NOMO-1 treated with DMSO at 0.1 percent for 48 hours (cell line): ENCODE measurements at regions not wholly inside any gene's neighbourhood (a gene's known extent, or its start where the extent isn't known, plus 50 kb on each side); places are given as distances from the start of the nearest gene placed in this dataset.
"Not testable (repeated sequence)": the region's sequence is repeated elsewhere in the genome, so short reads cannot be mapped to it uniquely, and the experiment has no call there.

ENCODE experiments used
- DNase-seq: peaks from one replicate; lab custom pipeline; 2025; ENCODE audit not compliant: unreplicated experiment; lab: John Stamatoyannopoulos, UW

DNA sequence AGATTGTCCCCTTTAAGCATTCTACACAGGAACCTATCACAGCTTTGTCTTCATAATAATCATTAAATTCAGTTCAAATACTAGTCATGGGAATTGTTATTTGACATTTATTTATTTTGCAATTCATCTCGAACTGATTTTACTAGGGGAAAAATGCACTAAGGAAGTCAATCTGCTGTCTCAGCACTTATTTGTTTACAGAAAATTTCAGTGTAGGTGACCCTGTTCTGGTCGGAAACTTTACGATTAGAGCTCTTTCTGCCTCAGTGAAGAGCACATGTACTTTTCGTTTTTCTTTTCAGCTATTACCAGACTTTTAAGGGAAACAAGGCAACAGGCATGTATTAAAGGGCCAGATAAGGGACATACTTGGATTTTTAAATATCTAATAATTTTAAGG is 1405.7 kb upstream of the ZEB2 start:
- DNase-seq, result no peak

DNA sequence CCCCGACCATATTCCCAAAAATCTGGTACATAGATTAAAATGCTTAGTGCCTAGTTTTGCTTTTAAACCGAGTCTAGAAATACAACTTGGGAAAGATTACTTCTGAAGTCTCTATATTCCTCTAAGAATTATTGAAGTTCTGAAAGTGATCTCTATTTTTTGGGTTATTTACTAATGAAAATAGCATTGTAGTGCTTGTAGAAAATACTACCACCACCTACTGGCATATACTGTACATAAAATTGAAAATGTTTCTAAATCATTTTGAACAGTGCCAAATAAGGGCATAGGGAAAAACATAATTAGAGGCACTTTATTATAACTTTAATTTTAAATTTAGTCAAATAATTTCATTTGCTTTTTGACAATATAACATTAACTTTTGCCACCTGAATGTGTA is 1399.6 kb upstream of the ZEB2 start:
- DNase-seq, result no peak

DNA sequence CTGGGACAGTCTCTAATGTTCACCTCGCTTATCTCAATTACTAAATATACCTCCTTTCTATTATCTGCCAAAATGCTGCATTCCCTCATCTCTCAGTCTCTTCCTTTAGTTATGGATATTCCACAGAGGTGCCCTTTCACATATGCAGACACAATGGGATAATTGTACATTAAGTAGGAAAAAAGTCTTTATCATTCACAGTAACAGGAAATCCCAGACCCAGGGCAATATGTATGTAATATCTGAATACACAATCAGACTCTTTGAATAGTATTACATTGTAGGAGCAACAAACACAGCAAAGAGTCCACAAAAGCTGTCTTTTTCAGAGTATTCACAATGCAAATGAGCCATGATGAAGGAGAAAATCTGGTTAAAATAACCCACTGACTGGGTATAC is 1399.0 kb upstream of the ZEB2 start:
- DNase-seq, result no peak

DNA sequence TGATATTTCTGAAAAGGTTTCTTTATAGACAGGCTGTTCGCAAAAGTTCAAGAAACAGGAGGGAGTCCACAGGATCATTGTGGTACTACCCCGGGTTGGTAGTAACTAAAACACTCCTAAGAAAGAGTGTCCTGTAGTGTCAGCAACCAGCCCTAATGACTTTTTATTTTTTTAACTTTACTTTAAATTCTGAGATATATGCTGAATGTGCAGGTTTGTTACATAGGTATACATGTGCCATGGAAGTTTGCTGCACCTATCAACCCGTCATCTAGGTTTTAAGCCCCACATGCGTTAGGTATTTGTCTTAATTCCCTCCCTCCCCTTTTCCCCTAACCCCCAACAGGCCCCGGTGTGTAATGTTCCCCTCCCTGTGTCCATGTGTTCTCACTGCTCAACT is 1396.9 kb upstream of the ZEB2 start:
- no peak for DNase-seq

DNA sequence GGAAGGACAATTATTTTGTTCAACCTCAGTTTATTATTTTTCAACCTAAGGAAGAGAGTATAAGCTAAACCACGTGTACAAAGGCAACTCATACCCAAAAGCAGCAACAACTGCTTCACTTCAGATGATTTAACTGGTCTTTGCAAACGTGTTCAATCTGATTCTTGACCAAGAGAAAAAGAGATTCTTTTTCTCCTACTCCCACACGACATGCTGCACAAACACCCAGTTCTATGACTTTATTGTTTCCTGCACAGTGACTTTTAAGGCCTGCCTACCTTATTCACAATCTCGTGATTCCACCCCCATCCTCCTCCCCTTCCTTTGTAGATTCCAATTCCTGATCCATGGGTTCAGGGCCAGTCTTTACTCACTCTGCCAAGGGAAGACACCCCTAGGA is 1394.8 kb upstream of the ZEB2 start:
- DNase-seq, result no peak

DNA sequence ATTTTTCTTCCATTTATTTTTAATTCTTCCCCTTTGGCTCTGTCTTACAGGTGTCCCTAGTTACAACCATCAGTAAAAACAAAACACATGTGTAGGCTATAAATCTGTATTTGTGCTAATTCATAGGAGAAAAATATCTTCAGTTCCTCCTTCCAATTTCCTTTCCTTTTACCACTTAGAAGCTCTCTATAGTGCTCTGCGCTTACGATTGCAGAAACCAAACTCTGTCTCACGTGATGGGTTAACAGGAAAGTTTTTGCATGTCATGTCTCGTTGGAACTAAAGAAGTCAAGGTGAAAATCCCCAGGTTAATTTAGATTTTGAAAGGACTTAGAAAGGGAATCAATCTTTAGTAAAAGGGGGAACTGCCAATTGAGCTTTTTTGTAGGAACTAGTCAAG is 1390.5 kb upstream of the ZEB2 start:
- DNase-seq, result peak; percentile 20

DNA sequence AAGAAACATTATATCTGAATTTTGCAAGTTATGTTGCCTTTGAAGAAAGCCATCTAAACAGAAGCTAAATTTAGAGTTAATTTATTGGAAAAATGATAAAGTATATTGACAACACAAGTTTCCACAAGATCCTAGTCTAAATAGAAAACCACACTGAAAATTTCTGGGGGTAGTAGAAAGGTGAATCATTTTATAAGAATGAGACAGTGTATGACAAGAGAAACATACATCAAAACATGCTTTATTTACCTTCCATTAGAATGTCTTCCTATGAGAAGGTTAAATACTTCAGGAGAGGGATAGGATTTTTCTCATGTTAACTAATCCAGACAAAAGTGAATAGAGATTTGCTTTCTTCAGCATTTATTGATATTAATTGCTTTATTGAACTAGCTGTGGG is 1389.8 kb upstream of the ZEB2 start:
- no peak for DNase-seq

DNA sequence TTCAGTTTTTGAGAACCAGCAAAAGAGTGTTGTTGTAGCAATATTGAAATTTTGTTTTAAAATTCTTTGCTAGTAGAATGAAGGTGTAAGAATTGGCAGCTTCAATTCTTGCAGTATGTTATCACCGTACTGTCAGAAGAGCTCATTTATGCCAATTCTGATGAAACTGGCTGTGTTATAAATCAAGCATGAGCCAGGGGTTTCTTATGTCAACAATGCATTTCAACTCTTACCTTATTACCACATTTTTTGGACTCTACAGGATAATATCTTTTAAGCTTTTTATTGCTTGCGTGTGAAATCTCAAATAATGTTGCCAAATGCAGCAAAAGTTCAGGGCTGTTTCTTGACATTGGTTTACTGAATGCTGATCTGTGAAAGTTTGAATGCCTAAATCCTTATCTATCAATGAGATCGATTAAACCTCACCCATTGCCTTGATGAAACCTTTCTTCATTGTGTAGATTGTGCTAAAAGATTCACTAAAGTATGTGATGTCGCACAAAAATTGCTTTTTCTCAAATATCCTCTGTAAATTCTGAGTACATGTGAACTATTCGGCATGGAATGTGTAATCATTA is 1389.3 kb upstream of the ZEB2 start:
- no peak for DNase-seq

DNA sequence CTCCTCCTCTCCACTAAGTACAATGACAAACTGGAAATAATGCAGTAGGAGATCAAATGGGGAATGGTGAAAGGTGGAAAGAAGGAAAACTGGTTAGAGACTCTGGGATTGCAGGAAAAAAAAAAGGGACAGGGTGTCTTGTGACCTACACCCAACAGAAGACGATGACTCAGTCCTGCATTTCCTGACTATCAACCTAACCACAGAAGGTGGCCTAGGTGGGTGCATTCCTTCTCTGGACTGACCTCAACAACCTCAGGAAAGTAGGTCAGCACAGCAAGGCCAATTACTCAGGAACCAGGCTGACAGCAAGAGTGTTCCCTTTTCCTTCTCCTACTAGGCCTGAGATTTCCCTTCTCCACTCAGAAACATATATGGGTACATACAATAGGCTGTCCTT is 1386.4 kb upstream of the ZEB2 start:
- no peak for DNase-seq

DNA sequence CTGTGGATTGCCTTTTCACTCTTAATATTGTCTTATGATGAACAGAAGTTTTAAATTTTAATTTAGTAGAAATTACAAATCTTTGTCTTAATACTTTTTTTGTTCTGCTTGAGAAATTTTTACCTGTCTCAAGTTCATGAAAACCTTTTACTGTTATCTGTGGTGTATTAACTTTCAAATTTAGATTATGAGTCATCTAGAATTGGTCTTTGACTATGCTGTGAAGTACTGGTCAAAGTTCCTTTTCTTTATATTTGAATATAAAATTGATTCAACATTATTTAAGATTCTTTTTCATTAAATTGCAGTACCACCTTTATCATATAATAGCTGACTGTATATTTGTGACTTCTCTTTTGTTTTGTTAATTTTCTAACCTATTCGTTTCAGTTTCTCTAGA is 1385.5 kb upstream of the ZEB2 start:
- DNase-seq, result no peak

DNA sequence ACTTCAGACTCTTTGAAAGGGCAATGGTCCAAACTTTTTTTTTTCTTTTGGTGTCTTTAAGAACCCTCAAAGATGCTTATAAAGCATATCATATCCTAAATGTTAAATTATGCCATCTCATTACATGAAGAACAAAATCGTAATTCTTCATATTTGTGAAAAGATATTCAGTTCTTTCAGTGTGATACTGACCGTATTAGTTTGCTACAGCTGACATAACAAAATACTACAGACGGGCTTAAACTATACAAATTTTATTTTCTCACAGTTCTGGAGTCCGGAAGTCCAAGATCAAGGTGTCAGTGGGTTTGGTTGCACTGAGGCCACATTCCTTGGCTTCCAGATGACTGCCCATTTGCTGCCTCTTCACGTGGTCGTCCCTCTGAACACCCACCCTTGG is 1377.2 kb upstream of the ZEB2 start:
- no peak for DNase-seq

DNA sequence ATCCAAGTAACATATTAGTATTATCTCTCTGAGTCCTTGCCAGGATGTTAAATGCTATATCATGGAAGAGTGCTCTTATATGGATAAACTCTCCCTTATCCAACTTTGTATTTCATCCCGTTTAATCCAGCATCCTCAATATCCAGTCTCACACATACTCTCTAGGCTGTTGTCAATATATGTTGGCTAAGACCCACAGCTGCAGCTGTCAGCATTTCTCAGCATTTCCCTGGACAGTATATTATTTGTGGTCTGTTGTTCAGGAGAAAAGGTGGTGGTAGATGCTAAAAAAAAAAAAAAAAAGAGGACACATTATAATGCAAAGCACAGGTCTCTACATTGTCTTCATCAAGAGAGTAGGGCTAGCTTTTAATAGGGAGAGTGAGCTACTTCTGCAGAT is 1368.0 kb upstream of the ZEB2 start:
- DNase-seq, result no peak

DNA sequence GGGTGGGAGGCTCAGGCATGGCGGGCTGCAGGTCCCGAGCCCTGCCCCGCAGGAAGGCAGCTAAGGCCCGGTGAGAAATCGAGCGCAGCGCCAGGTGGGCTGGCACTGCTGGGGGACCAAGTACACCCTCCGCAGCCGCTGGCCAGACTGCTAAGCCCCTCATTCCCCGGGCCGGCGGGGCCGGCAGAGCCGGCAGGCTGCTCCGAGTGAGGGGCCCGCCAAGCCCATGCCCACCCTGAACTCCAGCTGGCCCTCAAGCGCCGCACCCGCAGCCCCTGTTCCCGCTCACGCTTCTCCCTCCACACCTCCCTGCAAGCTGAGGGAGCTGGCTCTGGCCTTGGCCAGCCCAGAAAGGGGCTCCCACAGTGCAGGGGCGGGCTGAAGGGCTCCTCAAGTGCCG is 1361.1 kb upstream of the ZEB2 start:
- not testable (repeated sequence) for DNase-seq

DNA sequence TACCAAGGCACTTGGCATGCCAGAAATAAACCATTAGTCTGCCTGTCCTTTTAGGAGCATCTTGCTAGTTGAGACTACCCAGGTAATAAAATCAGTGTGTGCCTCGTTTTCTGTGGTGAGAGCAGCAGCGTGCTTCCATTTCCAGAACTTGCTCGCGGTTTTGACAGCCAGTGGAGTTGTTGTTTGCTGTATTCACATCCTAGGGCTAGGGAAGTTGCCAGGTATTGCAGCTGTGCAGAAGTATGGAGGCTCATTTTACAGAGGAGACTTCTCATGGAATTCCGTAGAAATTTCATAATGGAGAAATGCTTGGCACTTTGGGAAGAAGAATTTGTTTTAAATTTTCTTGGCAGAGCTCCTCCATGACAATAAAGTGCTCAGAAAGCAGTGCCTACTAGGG is 1355.1 kb upstream of the ZEB2 start:
- DNase-seq, result no peak

DNA sequence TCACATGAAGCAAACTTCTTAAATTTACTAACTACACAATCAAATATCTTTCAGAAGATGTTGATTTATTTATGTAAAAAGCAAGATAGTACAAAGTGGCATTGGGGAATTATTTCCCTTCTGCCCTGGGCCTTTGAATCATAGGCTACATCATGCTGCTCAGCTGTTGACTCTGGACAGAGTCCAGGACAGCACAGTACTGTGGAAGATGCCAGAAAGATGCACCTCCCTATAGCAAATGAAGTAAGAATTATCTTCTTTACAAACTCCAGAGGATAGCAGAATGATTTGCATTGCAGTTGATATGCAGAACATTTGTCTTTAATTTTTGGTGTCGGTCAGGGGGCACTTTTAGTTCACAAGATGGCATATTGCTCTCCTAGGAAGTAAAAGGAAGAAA is 1354.5 kb upstream of the ZEB2 start:
- DNase-seq, result no peak

DNA sequence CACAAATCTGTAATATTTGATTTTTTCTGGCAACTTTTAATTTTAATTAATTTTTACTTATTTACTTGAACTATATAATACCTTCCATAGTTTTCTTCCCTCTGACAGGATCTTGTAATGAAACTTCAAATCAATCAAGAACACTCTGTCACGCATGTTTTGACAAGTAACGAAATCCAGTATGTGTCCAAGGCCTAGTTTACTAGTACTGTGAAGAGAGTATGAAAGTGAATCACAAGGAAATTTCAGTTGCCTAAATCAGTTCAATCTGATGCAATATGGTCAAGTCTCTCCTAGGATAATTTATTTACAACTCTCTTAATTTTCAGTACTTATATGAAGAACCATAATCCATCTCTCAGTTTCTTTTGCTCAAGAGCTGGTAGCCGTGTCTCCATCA is 1344.6 kb upstream of the ZEB2 start:
- DNase-seq, result no peak

DNA sequence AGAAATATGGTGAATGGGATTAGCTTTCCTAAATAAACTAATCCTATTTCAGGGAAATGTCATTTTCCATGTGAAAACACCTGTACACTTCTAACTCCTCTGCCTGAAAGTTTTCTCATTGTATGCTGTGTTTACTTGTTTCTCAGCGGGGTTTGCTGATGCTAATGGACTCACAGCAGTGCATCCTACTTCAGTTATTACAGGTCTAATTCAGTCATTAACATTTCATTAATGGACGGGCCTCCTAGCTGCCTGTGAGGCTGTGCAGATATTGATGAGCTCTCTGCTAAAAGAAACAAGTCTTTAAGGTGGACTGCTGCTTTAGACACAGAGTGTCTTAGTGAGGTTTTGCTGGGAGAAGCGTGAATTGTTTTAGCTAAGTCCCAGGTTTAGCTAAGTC is 1342.0 kb upstream of the ZEB2 start:
- no peak for DNase-seq

DNA sequence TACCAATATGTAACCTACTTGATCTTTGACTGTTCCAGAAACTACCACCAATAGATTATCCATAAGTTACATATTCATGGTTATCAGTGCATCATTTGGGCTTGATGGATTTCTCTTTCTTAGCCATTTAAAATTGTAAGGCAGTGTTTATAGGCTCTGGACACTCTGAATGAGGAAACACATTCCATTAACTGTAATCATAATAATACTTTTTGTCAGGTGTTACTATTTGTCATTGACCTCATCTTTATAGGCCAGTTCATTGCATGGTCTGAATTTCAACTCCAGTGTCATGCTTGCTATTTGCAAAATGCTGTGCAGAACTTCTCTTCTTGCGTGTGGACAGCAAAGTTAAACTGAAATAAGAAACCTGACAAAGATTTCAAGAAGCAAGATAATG is 1340.2 kb upstream of the ZEB2 start:
- DNase-seq, result no peak

DNA sequence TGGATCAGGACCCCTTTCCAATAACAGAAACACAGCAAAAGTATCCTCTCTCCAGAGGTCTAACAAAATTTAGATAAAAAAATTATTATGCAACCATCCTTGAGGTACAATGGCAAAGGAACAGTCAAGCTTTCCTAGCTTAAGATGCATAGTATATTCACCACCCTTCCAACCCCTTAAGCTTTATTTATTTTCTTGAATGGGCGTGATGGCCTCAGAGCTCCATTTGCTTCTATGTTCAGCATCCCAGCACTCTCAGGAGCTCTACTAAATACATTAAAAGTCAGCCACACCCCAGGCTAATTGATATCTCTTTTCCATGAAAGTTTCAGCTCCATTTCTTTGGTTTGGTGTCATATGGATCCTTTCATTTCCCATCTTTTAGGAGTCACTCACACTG is 1335.2 kb upstream of the ZEB2 start:
- DNase-seq, result no peak

DNA sequence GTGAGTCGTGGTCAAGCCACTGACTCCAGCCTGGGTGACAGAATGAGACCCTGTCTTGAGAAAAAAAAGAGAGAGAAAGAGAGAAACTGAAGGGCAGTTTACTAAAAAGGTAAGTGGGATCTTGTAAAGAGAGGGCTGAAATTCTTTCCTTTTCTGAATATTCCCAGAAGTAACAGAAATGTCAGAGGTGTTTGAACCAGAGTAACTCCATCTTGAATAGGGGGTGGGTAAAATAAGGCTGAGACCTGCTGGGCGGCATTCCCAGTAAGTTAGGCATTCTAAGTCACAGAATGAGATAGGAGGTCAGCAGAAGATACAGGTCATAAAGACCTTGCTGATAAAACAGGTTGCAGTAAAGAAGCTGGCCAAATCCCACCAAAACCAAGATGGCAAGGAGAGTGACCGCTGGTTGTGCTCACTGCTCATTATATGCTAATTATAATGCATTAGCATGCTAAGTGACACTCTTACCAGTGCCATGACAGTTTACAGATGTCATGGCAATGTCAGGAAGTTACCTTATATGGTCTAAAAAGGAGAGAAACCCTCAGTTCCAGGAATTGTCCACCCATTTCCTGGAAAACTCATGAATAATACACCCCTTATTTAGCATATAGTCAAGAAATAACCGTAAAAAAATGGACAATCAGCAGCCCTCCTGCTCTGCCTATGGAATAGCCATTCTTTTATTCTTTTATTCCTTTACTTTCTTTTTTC is 1334.3 kb upstream of the ZEB2 start:
- no peak for DNase-seq

DNA sequence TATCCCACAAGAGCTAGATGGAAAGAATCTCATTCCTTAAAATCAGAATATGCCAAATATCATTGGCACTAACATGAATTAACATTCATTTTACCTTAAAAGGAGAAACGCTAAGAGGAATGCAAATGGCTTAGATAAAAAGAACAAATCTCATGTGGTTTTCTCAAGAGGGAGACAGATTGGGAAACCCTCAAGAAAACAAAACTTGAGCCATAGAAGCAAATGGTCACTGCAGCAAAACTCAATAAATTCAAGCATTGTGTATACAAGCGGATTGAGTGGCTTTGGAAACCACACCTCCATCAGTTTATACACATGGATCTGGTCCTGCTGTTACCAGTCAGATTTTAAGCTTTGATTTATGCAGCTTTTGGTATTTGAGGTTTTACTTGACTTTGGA is 1331.8 kb upstream of the ZEB2 start:
- no peak for DNase-seq

DNA sequence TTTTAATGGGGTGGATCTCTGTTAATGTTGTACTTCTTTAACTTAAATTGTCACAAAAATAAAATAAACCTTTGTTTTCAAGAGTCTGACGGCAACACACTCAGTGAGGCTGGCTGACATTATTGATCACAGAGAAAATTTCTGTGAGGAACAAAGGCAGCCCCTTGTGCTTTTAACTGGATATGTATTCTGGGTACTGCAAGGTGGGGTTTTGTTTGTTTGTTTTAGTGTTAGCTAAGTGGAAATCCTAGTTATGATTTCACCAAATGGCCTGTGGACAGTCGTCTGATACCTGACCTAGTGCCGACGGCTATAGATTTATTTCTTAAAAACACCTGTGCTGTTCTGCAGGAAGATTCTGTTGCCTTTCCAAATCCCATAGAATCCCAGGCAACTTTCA is 1329.5 kb upstream of the ZEB2 start:
- no peak for DNase-seq

DNA sequence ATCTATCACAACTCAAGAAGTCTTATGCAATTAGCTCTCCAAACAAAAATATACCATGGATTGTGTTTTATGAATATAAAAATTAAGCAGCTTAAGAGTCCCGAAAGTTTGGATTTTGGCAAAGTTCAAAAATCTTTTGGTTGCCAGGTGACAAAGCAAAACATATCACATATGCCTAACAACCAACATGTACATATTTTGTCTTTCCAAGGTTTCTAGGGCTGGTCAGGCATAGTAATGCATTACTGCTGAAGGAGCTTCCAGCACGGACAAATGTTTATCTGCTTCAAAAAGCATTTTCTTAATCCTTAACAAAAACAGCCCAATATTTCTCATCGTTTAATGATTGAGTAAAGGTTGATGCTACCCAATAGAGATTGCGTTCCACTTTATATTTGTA is 1327.1 kb upstream of the ZEB2 start:
- no peak for DNase-seq
